Neural cell (in vitro differentiated cells): ENCODE measurements at regions not wholly inside any gene's neighbourhood (a gene's known extent, or its start where the extent isn't known, plus 50 kb on each side); places are given as distances from the start of the nearest gene placed in this dataset.

ENCODE experiments used
- H2AFZ ChIP-seq: fragments of 200-600, 300-800 bp; sonication (generic), shearing (Covaris generic); 2 replicates; pipeline ENCODE4 v1.6.0; 2014; ENCODE audit warnings: low read depth, mild to moderate bottlenecking, antibody characterized with exemption, low read length, moderate library complexity
- H3F3A ChIP-seq: fragments of 200-600 bp; shearing (Covaris generic); 2 replicates; pipeline ENCODE4 v1.6.1; 2016; ENCODE audit warnings: mild to moderate bottlenecking, moderate library complexity, mixed read lengths, antibody characterized with exemption, low read length; ENCODE audit not compliant: insufficient read depth, poor library complexity, severe bottlenecking
- H3K27ac ChIP-seq: fragments of 200-600, 300-800 bp; sonication (generic), shearing (Covaris generic); 2 replicates; pipeline ENCODE4 v1.5.1; 2014; ENCODE audit warnings: mild to moderate bottlenecking, low read length, moderate library complexity
- H3K27me3 ChIP-seq: fragments of 300-800, 200-600 bp; sonication (generic), shearing (Covaris generic); 2 replicates; pipeline ENCODE4 v1.6.0; 2014; ENCODE audit warnings: mild to moderate bottlenecking, low read depth, low read length, moderate library complexity; ENCODE audit not compliant: insufficient read depth
- H3K36me3 ChIP-seq: fragments of 300-800, 200-600 bp; sonication (generic), shearing (Covaris generic); 2 replicates; pipeline ENCODE4 v1.5.1; 2014; ENCODE audit warnings: mild to moderate bottlenecking, antibody characterized with exemption, low read length, moderate library complexity; ENCODE audit not compliant: insufficient read depth
- H3K4me2 ChIP-seq: fragments of 300-800, 200-600 bp; sonication (generic), shearing (Covaris generic); 2 replicates; pipeline ENCODE4 v1.6.0; 2014; ENCODE audit warnings: mild to moderate bottlenecking, low read length
- H3K4me3 ChIP-seq: fragments of 300-800, 200-600 bp; sonication (generic), shearing (Covaris generic); 2 replicates; pipeline ENCODE4 v1.5.1; 2014; ENCODE audit warnings: mild to moderate bottlenecking, low read length, moderate library complexity
- H3K79me2 ChIP-seq: fragments of 200-600 bp; shearing (Covaris generic); replicated peaks from 2 replicates; pipeline ENCODE4 v1.6.0; 2014; ENCODE audit warnings: mild to moderate bottlenecking, low read length, moderate library complexity; ENCODE audit not compliant: insufficient read depth
- H3K9ac ChIP-seq: fragments of 300-800, 200-600 bp; sonication (generic), shearing (Covaris generic); 2 replicates; pipeline ENCODE4 v1.6.1; 2016; ENCODE audit warnings: mild to moderate bottlenecking, low read length, mixed read lengths
- H3K9me2 ChIP-seq: fragments of 200-600 bp; shearing (Covaris generic); 2 replicates; pipeline ENCODE4 v1.6.1; 2016; ENCODE audit warnings: mild to moderate bottlenecking, low read length, mixed read lengths; ENCODE audit not compliant: insufficient read depth
- H3K9me3 ChIP-seq: fragments of 200-600, 300-800 bp; sonication (generic), shearing (Covaris generic); 2 replicates; pipeline ENCODE4 v1.6.1; 2016; ENCODE audit warnings: mild to moderate bottlenecking, mixed run types, low read length, moderate library complexity, mixed read lengths
- H4K20me1 ChIP-seq: fragments of 200-600 bp; shearing (Covaris generic); 2 replicates; pipeline ENCODE4 v1.6.1; 2016; ENCODE audit warnings: mild to moderate bottlenecking, mixed run types; ENCODE audit not compliant: insufficient read depth
- EP300 ChIP-seq: fragments of 450-650 bp; conservative IDR thresholded peaks from 2 replicates; pipeline ENCODE4 v1.6.1; 2014; ENCODE audit warnings: antibody characterized with exemption, mild to moderate bottlenecking, moderate library complexity; ENCODE audit not compliant: poor library complexity, severe bottlenecking
- EZH2 ChIP-seq: fragments of 200-600, 300-800 bp; shearing (Covaris generic), sonication (generic); IDR thresholded peaks from 2 replicates; pipeline ENCODE4 v1.6.1; 2014; ENCODE audit warnings: antibody characterized with exemption, low read length, borderline replicate concordance, mild to moderate bottlenecking; ENCODE audit not compliant: insufficient read depth, poor library complexity, severe bottlenecking
- MXI1 ChIP-seq: fragments of 450-650 bp; conservative IDR thresholded peaks from 2 replicates; pipeline ENCODE4 v1.6.1; 2014; ENCODE audit warnings: antibody characterized with exemption, mild to moderate bottlenecking; ENCODE audit not compliant: poor library complexity, severe bottlenecking
- POLR2AphosphoS5 ChIP-seq: IDR thresholded peaks from 2 replicates; pipeline ENCODE4 v1.6.1; 2012
- RAD21 ChIP-seq: fragments of 450-650 bp; conservative IDR thresholded peaks from 2 replicates; pipeline ENCODE4 v1.6.1; 2014; ENCODE audit warnings: antibody characterized with exemption, mild to moderate bottlenecking, moderate library complexity
- SMC3 ChIP-seq: fragments of 450-650 bp; conservative IDR thresholded peaks from 2 replicates; pipeline ENCODE4 v1.6.1; 2014; ENCODE audit warnings: antibody characterized with exemption, mild to moderate bottlenecking, moderate library complexity; ENCODE audit not compliant: poor library complexity
- TAF1 ChIP-seq: IDR thresholded peaks from 2 replicates; pipeline ENCODE4 v1.6.1; 2012; ENCODE audit warnings: low read depth
- TF ChIP-seq, protein P1 (sequence below): IDR thresholded peaks from 2 replicates; pipeline ENCODE4 v1.6.1; 2012; ENCODE audit warnings: borderline replicate concordance
- TF ChIP-seq, protein P2 (sequence below): fragments of 450-650 bp; IDR thresholded peaks from 2 replicates; pipeline ENCODE4 v1.5.1; 2014; ENCODE audit warnings: antibody characterized with exemption, mild to moderate bottlenecking, moderate library complexity; ENCODE audit not compliant: poor library complexity, severe bottlenecking

DNA sequence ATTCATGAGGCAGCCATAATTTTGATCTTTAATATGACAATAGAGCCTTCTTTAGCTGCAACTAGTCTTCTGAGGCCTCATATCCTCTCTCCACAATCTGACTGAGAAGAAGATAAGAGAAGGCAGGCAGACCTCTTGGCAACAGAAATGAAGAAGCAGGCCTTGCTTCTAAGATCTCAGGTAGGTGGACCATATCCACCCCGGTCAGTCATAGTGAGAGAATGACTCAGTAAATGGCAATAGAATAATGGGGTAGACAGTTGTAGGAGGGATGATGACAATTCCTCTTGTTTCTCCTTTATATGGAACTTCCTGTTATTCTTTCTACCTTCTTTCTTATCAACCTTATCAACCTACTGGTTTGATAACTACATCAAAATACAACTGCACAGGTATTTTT is 246.7 kb upstream of the G2E3 start:
- no peaks in the 10 kb centered on the region for H3K9me3 ChIP-seq
- TF ChIP-seq MXI1 (no peak), SMC3 (no peak), TAF1 (no peak), EP300 (no peak), RAD21 (no peak)
- H3K9me2 ChIP-seq = no peaks in the 10 kb centered on the region
- H2AFZ ChIP-seq = no peak overlapping the region
- H4K20me1 ChIP-seq = no peaks in the 10 kb centered on the region
- H3K79me2 ChIP-seq = no peaks in the 10 kb centered on the region
- no peak overlapping the region for H3K9ac ChIP-seq
- no peak overlapping the region for H3K27ac ChIP-seq
- H3K4me2 ChIP-seq = no peak overlapping the region
- no peaks in the 10 kb centered on the region for H3K36me3 ChIP-seq
- no peaks in the 10 kb centered on the region for H3K27me3 ChIP-seq
- no peak overlapping the region for H3K4me3 ChIP-seq
- H3F3A ChIP-seq = no peaks in the 10 kb centered on the region

DNA sequence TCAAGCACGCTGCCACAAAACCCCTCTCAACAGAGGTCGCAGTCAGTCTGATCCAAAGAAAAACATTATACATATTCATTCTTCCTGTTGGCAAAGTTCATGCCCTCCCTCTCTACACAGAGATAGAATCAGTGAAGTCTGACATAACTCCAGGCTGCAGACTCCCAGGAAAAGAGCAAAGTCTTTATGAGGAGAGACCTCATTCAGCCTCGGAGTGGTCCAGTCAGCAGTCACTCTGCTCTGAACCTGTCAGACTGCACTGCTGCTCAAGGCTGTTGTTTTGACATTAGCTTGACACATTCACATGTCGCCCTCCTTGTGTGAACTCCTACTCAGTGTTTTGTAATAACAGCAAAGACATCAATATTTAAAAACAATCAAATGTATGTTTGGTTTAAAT is 241.2 kb upstream of the G2E3 start:
- H2AFZ ChIP-seq = no peak overlapping the region
- no peaks in the 10 kb centered on the region for H3K36me3 ChIP-seq
- no peaks in the 10 kb centered on the region for H4K20me1 ChIP-seq
- H3K4me3 ChIP-seq = no peak overlapping the region
- no peaks in the 10 kb centered on the region for H3K27me3 ChIP-seq
- H3K9ac ChIP-seq = no peak overlapping the region
- no peak overlapping the region for H3K27ac ChIP-seq
- no peak overlapping the region for H3K4me2 ChIP-seq
- no peaks in the 10 kb centered on the region for H3K79me2 ChIP-seq
- no peaks in the 10 kb centered on the region for H3F3A ChIP-seq
- H3K9me3 ChIP-seq = no peaks in the 10 kb centered on the region
- TF ChIP-seq MXI1 (no peak), EP300 (peak; percentile 93), SMC3 (no peak), TAF1 (no peak), EZH2 (no peak), POLR2AphosphoS5 (peak; percentile 93), RAD21 (no peak)
- TF ChIP-seq, protein P1, sequence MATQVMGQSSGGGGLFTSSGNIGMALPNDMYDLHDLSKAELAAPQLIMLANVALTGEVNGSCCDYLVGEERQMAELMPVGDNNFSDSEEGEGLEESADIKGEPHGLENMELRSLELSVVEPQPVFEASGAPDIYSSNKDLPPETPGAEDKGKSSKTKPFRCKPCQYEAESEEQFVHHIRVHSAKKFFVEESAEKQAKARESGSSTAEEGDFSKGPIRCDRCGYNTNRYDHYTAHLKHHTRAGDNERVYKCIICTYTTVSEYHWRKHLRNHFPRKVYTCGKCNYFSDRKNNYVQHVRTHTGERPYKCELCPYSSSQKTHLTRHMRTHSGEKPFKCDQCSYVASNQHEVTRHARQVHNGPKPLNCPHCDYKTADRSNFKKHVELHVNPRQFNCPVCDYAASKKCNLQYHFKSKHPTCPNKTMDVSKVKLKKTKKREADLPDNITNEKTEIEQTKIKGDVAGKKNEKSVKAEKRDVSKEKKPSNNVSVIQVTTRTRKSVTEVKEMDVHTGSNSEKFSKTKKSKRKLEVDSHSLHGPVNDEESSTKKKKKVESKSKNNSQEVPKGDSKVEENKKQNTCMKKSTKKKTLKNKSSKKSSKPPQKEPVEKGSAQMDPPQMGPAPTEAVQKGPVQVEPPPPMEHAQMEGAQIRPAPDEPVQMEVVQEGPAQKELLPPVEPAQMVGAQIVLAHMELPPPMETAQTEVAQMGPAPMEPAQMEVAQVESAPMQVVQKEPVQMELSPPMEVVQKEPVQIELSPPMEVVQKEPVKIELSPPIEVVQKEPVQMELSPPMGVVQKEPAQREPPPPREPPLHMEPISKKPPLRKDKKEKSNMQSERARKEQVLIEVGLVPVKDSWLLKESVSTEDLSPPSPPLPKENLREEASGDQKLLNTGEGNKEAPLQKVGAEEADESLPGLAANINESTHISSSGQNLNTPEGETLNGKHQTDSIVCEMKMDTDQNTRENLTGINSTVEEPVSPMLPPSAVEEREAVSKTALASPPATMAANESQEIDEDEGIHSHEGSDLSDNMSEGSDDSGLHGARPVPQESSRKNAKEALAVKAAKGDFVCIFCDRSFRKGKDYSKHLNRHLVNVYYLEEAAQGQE = no peak
- TF ChIP-seq, protein P2, sequence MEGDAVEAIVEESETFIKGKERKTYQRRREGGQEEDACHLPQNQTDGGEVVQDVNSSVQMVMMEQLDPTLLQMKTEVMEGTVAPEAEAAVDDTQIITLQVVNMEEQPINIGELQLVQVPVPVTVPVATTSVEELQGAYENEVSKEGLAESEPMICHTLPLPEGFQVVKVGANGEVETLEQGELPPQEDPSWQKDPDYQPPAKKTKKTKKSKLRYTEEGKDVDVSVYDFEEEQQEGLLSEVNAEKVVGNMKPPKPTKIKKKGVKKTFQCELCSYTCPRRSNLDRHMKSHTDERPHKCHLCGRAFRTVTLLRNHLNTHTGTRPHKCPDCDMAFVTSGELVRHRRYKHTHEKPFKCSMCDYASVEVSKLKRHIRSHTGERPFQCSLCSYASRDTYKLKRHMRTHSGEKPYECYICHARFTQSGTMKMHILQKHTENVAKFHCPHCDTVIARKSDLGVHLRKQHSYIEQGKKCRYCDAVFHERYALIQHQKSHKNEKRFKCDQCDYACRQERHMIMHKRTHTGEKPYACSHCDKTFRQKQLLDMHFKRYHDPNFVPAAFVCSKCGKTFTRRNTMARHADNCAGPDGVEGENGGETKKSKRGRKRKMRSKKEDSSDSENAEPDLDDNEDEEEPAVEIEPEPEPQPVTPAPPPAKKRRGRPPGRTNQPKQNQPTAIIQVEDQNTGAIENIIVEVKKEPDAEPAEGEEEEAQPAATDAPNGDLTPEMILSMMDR = no peak
- no peaks in the 10 kb centered on the region for H3K9me2 ChIP-seq

DNA sequence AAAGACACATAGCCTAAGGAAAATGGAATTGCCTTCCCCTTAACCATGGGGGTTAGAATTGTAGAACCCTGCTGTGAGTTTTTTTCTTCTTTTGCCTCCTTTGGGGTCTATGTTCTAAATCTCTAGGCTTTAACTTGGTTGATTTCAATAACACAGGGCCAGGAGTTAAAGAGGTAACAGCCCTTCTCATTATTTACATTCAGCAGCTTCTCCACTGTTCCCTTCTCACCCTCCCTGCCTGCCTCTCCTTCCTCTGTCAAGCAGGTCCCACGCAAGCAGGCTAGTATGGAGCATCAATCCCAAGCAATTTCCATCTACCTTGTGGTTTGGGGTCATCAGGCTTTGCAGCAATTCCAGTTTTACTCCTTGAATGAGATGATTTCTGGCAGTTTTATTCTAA is 236.1 kb upstream of the G2E3 start:
- Histone ChIP-seq H3K27ac (no peak overlapping the region), H3K36me3 (no peaks in the 10 kb centered on the region), H3F3A (no peaks in the 10 kb centered on the region), H3K79me2 (no peaks in the 10 kb centered on the region), H2AFZ (no peak overlapping the region), H4K20me1 (no peaks in the 10 kb centered on the region), H3K9me2 (no peaks in the 10 kb centered on the region), H3K4me3 (no peak overlapping the region), H3K9me3 (peaks cover 3% of the 10 kb centered on the region), H3K9ac (no peak overlapping the region), H3K4me2 (no peak overlapping the region), H3K27me3 (no peaks in the 10 kb centered on the region)
- TF ChIP-seq EP300 (no peak), SMC3 (no peak), EZH2 (no peak), RAD21 (no peak), TAF1 (no peak), MXI1 (no peak), POLR2AphosphoS5 (no peak)
- TF ChIP-seq, protein P2 = no peak
- TF ChIP-seq, protein P1 = no peak
